CD14-positive monocyte (primary cell): ENCODE measurements at regions not wholly inside any gene's neighbourhood (a gene's known extent, or its start where the extent isn't known, plus 50 kb on each side); places are given as distances from the start of the nearest gene placed in this dataset.

Experiments
- DNase-seq, 3 donors: peaks; one replicate each; pipeline ENCODE4 v3.0.0-alpha.2; 2011 to 2022
- H2AFZ ChIP-seq: 2 replicates; pipeline ENCODE4 v1.6.0; 2012; ENCODE audit warnings: mild to moderate bottlenecking, low read depth, low read length, inconsistent platforms; ENCODE audit not compliant: insufficient read depth, poor library complexity, severe bottlenecking
- H3K27ac ChIP-seq, 2 donors: 1 replicate in 1 of 2; 2 replicates in 1 of 2; pipeline ENCODE4 v1.5.1; 2012 to 2013; ENCODE audit warnings: low read length in 2 of 2, control low read depth in 1 of 2, inconsistent platforms in 1 of 2, low read depth in 1 of 2, mild to moderate bottlenecking in 1 of 2
- H3K27me3 ChIP-seq, 2 donors: one replicate each; pipeline versions ENCODE4 v1.6.0 to v1.6.1; 2011 to 2013; ENCODE audit warnings: low read length in 2 of 2; ENCODE audit not compliant: control insufficient read depth in 2 of 2, insufficient read depth in 2 of 2
- H3K36me3 ChIP-seq, 2 donors: replicated peaks in 1 of 2; 1 replicate in 1 of 2; 2 replicates in 1 of 2; pipeline versions ENCODE4 v1.5.1 to v1.6.1; 2012 to 2013; ENCODE audit warnings: low read length in 2 of 2, control low read depth in 1 of 2, inconsistent platforms in 1 of 2, mild to moderate bottlenecking in 1 of 2; ENCODE audit not compliant: insufficient read depth in 2 of 2, control insufficient read depth in 1 of 2
- H3K4me1 ChIP-seq, 2 donors: 1 replicate in 1 of 2; 2 replicates in 1 of 2; pipeline versions ENCODE4 v1.5.1 to v1.6.1; 2012 to 2013; ENCODE audit warnings: low read length in 2 of 2, control low read depth in 1 of 2, inconsistent platforms in 1 of 2, mild to moderate bottlenecking in 1 of 2, moderate library complexity in 1 of 2; ENCODE audit not compliant: insufficient read depth in 2 of 2, control insufficient read depth in 1 of 2
- H3K4me2 ChIP-seq: replicated peaks from 2 replicates; pipeline ENCODE3; 2012; ENCODE audit warnings: low read length, moderate library complexity, mild to moderate bottlenecking; ENCODE audit not compliant: poor library complexity, severe bottlenecking; ENCODE audit errors: extremely low read depth
- H3K4me3 ChIP-seq, 3 experiments: fragments of 200-600 bp in 1 of 3; sonication (generic) in 1 of 3; replicated peaks in 1 of 3; 1 replicate in 2 of 3; 2 replicates in 1 of 3; pipeline ENCODE4 v1.5.1; 2011 to 2013; ENCODE audit warnings: low read length in 3 of 3, mild to moderate bottlenecking in 3 of 3, control low read depth in 2 of 3, low read depth in 2 of 3, inconsistent platforms in 1 of 3, moderate library complexity in 1 of 3
- H3K79me2 ChIP-seq: 2 replicates; pipeline ENCODE4 v1.6.0; 2012; ENCODE audit warnings: mild to moderate bottlenecking, control low read depth, inconsistent platforms, low read length, moderate library complexity; ENCODE audit not compliant: insufficient read depth
- H3K9ac ChIP-seq: 2 replicates; pipeline ENCODE4 v1.6.0; 2017; ENCODE audit warnings: low read length, mild to moderate bottlenecking; ENCODE audit not compliant: insufficient read depth, poor library complexity, severe bottlenecking
- H3K9me3 ChIP-seq, 2 donors: replicated peaks in 1 of 2; 1 replicate in 1 of 2; 2 replicates in 1 of 2; pipeline versions ENCODE4 v1.5.1 to v1.6.1; 2012 to 2013; ENCODE audit warnings: low read length in 2 of 2, control low read depth in 1 of 2; ENCODE audit not compliant: control insufficient read depth in 1 of 2, insufficient read depth in 1 of 2
- H4K20me1 ChIP-seq: 2 replicates; pipeline ENCODE4 v1.6.0; 2012; ENCODE audit warnings: mild to moderate bottlenecking, low read length, control low read depth, moderate library complexity; ENCODE audit not compliant: insufficient read depth
- H3K27ac Mint-ChIP-seq, 7 donors: one replicate each; pipeline ENCODE4 v1.8.0; 2020; ENCODE audit warnings: mild to moderate bottlenecking in 7 of 7, mixed read lengths in 7 of 7, moderate library complexity in 6 of 7, inconsistent platforms in 2 of 7
- H3K27me3 Mint-ChIP-seq, 3 donors: one replicate each; pipeline ENCODE4 v1.8.0; 2021 to 2022; ENCODE audit warnings: low read depth in 3 of 3, mild to moderate bottlenecking in 3 of 3, mixed read lengths in 3 of 3, moderate library complexity in 3 of 3, inconsistent platforms in 1 of 3
- H3K36me3 Mint-ChIP-seq, 2 donors: one replicate each; pipeline ENCODE4 v1.8.0; 2020; ENCODE audit warnings: mixed read lengths in 2 of 2, inconsistent platforms in 1 of 2, mild to moderate bottlenecking in 1 of 2
- H3K4me1 Mint-ChIP-seq: one replicate; pipeline ENCODE4 v1.8.0; 2020; ENCODE audit warnings: mild to moderate bottlenecking, mixed read lengths
- H3K4me3 Mint-ChIP-seq, 2 donors: one replicate each; pipeline ENCODE4 v1.8.0; 2020; ENCODE audit warnings: mild to moderate bottlenecking in 2 of 2, mixed read lengths in 2 of 2, moderate library complexity in 1 of 2
- H3K9me3 Mint-ChIP-seq, 7 donors: one replicate each; pipeline ENCODE4 v1.8.0; 2020 to 2022; ENCODE audit warnings: mixed read lengths in 7 of 7, mild to moderate bottlenecking in 6 of 7, moderate library complexity in 6 of 7, inconsistent platforms in 2 of 7
- CTCF ChIP-seq: fragments of 200-600 bp; IDR thresholded peaks from one replicate; pipeline ENCODE4 v1.8.0; 2022; ENCODE audit warnings: antibody characterized with exemption, mild to moderate bottlenecking
- WGBS: methylation state at CpG from one replicate; pipeline ENCODE4 v1.1.5; 2013; ENCODE audit warnings: missing lambda C conversion rate; ENCODE audit not compliant: insufficient coverage; 5-methylcytosine and 5-hydroxymethylcytosine counted together
- intact Hi-C, 2 donors: fragments of 100-400 bp; cut with micrococcal nuclease; formaldehyde crosslinking; loops; one replicate each; pipeline versions ENCODE4 v1.15.0 to v1.15.1; 2023

DNA sequence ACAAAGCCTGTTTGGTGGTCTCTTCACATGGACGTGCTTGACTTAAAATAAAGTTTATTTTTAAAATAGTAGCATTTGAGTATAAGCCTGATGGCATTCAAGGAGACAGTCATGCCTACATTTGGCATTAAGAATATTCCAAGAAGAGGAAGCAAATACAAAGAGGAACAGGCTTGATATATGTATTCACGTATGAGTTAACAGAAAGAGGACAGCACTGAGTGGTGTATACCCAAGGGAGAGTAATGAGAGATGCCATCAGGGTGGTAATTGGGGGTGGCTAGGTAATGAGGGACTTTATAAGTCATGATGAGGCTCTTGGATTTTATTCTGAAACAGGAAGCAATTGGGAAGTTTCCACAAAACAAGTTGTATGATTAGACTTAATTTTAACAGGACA, 363.3 kb downstream of the SEMA3D start:
- Histone ChIP-seq H3K79me2 (no peaks in the 10 kb centered on the region), H3K4me2 (no peak overlapping the region), H3K27me3 (no peaks in the 10 kb centered on the region), H3K9ac (no peak overlapping the region), H3K4me1 (no peaks in the 10 kb centered on the region), H3K36me3 (no peaks in the 10 kb centered on the region), H2AFZ (no peak overlapping the region), H3K9me3 (no peaks in the 10 kb centered on the region), H4K20me1 (no peaks in the 10 kb centered on the region), H3K4me3 (no peak overlapping the region), H3K27ac (no peak overlapping the region)
- Mint-ChIP-seq H3K9me3 (peaks cover 1 to 10% (median 3%) of the 10 kb centered on the region in 7 donors), H3K27ac (no peak overlapping the region), H3K4me3 (no peak overlapping the region), H3K4me1 (no peaks in the 10 kb centered on the region), H3K36me3 (no peaks in the 10 kb centered on the region), H3K27me3 (no peaks in the 10 kb centered on the region)
- TF ChIP-seq CTCF: no peak
- 20% methylated on average over 1 of the region's 2 CpGs for WGBS
- no peak for DNase-seq
- intact Hi-C loops: no loop called here

- no peak overlapping the region for H3K4me3 Mint-ChIP-seq
- no peak overlapping the region for H3K27ac Mint-ChIP-seq
- H3K9me3 Mint-ChIP-seq: peaks cover 1 to 10% (median 3%) of the 10 kb centered on the region in 7 donors
- 94% methylated on average over 5 of the region's 6 CpGs for WGBS
- Histone ChIP-seq H3K27me3 (no peaks in the 10 kb centered on the region), H3K79me2 (no peaks in the 10 kb centered on the region), H3K27ac (no peak overlapping the region), H3K36me3 (no peaks in the 10 kb centered on the region), H3K9me3 (no peaks in the 10 kb centered on the region), H3K4me2 (no peak overlapping the region), H3K4me1 (no peaks in the 10 kb centered on the region), H3K4me3 (no peak overlapping the region), H2AFZ (no peak overlapping the region), H4K20me1 (no peaks in the 10 kb centered on the region), H3K9ac (no peak overlapping the region)
- TF ChIP-seq CTCF: no peak
- H3K36me3 Mint-ChIP-seq: no peaks in the 10 kb centered on the region
- DNase-seq: no peak
- no peaks in the 10 kb centered on the region for H3K4me1 Mint-ChIP-seq
- intact Hi-C loops: no loop called here
- no peaks in the 10 kb centered on the region for H3K27me3 Mint-ChIP-seq
These were observed 363.8 kb downstream of the SEMA3D start for GRCh38 chr7:84822941-84823510.
